ENCODE measurements at regions not wholly inside any gene's neighbourhood (a gene's known extent, or its start where the extent isn't known, plus 50 kb on each side); places are given as distances from the start of the nearest gene placed in this dataset.

GRCh38 chr18:65329010-65329409 lies 421.8 kb upstream of the CDH7 start:
- Histone ChIP-seq H3K36me3 (ENCODE audit: insufficient read depth, insufficient read length, low read length) (no peaks in the 10 kb centered on the region), H3K9me3 (ENCODE audit: insufficient read depth, low read length) (no peaks in the 10 kb centered on the region), H3K9ac (ENCODE audit: insufficient read length, low read depth) (no peak overlapping the region), H3K27me3 (ENCODE audit: insufficient read depth, insufficient read length) (no peaks in the 10 kb centered on the region), H3K4me3 (ENCODE audit: insufficient read length, low read depth) (no peak overlapping the region), H3K4me1 (ENCODE audit: insufficient read depth, insufficient read length) (no peaks in the 10 kb centered on the region)
- TF ChIP-seq YY1 (IDR thresholded peaks at IDR 0.05; ENCODE audit: insufficient read depth, insufficient read length) (no peak), SUZ12 (IDR thresholded peaks at IDR 0.05; ENCODE audit: extremely low read depth, insufficient read depth, insufficient read length) (no peak), ZNF274 (IDR thresholded peaks at IDR 0.05; ENCODE audit: low read depth, low read length) (no peak)
- DNase-seq (ENCODE audit: low read depth, low spot score): no peak

GRCh38 chr18:65326805-65327204 lies 424.0 kb upstream of the CDH7 start:
- no peaks in the 10 kb centered on the region for H3K36me3 ChIP-seq (ENCODE audit: insufficient read depth, insufficient read length, low read length)
- no peak for DNase-seq (ENCODE audit: low read depth, low spot score)

GRCh38 chr18:65322895-65323294 lies 427.9 kb upstream of the CDH7 start:
- TF ChIP-seq ZNF274 (IDR thresholded peaks at IDR 0.05; ENCODE audit: low read depth, low read length) (no peak), SUZ12 (IDR thresholded peaks at IDR 0.05; ENCODE audit: extremely low read depth, insufficient read depth, insufficient read length) (no peak), YY1 (IDR thresholded peaks at IDR 0.05; ENCODE audit: insufficient read depth, insufficient read length) (no peak)
- no peaks in the 10 kb centered on the region for H3K36me3 ChIP-seq (ENCODE audit: insufficient read depth, insufficient read length, low read length)
- H3K4me3 ChIP-seq (ENCODE audit: insufficient read length, low read depth): no peak overlapping the region
- H3K4me1 ChIP-seq (ENCODE audit: insufficient read depth, insufficient read length): no peaks in the 10 kb centered on the region
- no peaks in the 10 kb centered on the region for H3K27me3 ChIP-seq (ENCODE audit: insufficient read depth, insufficient read length)
- no peak overlapping the region for H3K9ac ChIP-seq (ENCODE audit: insufficient read length, low read depth)
- no peak for DNase-seq (ENCODE audit: low read depth, low spot score)
- no peaks in the 10 kb centered on the region for H3K9me3 ChIP-seq (ENCODE audit: insufficient read depth, low read length)

More at GRCh38 chr18:65326805-65327204, 424.0 kb upstream of the CDH7 start:
- H3K4me3 ChIP-seq (ENCODE audit: insufficient read length, low read depth): no peak overlapping the region
- TF ChIP-seq YY1 (IDR thresholded peaks at IDR 0.05; ENCODE audit: insufficient read depth, insufficient read length) (no peak), SUZ12 (IDR thresholded peaks at IDR 0.05; ENCODE audit: extremely low read depth, insufficient read depth, insufficient read length) (no peak), ZNF274 (IDR thresholded peaks at IDR 0.05; ENCODE audit: low read depth, low read length) (no peak)
- no peaks in the 10 kb centered on the region for H3K4me1 ChIP-seq (ENCODE audit: insufficient read depth, insufficient read length)
- no peaks in the 10 kb centered on the region for H3K9me3 ChIP-seq (ENCODE audit: insufficient read depth, low read length)
- no peaks in the 10 kb centered on the region for H3K27me3 ChIP-seq (ENCODE audit: insufficient read depth, insufficient read length)
- no peak overlapping the region for H3K9ac ChIP-seq (ENCODE audit: insufficient read length, low read depth)

GRCh38 chr18:65298422-65298821 lies 452.4 kb upstream of the CDH7 start:
- DNase-seq (ENCODE audit: low read depth, low spot score): no peak
- H3K36me3 ChIP-seq (ENCODE audit: insufficient read depth, insufficient read length, low read length): no peaks in the 10 kb centered on the region
- no peak overlapping the region for H3K9ac ChIP-seq (ENCODE audit: insufficient read length, low read depth)
- no peaks in the 10 kb centered on the region for H3K27me3 ChIP-seq (ENCODE audit: insufficient read depth, insufficient read length)
- H3K9me3 ChIP-seq (ENCODE audit: insufficient read depth, low read length): no peaks in the 10 kb centered on the region
- no peaks in the 10 kb centered on the region for H3K4me1 ChIP-seq (ENCODE audit: insufficient read depth, insufficient read length)
- no peak overlapping the region for H3K4me3 ChIP-seq (ENCODE audit: insufficient read length, low read depth)
- TF ChIP-seq ZNF274 (IDR thresholded peaks at IDR 0.05; ENCODE audit: low read depth, low read length): no peak
- no peak for TF ChIP-seq SUZ12 (IDR thresholded peaks at IDR 0.05; ENCODE audit: extremely low read depth, insufficient read depth, insufficient read length)
- no peak for TF ChIP-seq YY1 (IDR thresholded peaks at IDR 0.05; ENCODE audit: insufficient read depth, insufficient read length)

- H3K27me3 ChIP-seq (ENCODE audit: insufficient read depth, insufficient read length): no peaks in the 10 kb centered on the region
- no peaks in the 10 kb centered on the region for H3K36me3 ChIP-seq (ENCODE audit: insufficient read depth, insufficient read length, low read length)
- no peaks in the 10 kb centered on the region for H3K9me3 ChIP-seq (ENCODE audit: insufficient read depth, low read length)
- no peak for TF ChIP-seq YY1 (IDR thresholded peaks at IDR 0.05; ENCODE audit: insufficient read depth, insufficient read length)
- no peak for TF ChIP-seq ZNF274 (IDR thresholded peaks at IDR 0.05; ENCODE audit: low read depth, low read length)
- TF ChIP-seq SUZ12 (IDR thresholded peaks at IDR 0.05; ENCODE audit: extremely low read depth, insufficient read depth, insufficient read length): no peak
- no peak overlapping the region for H3K4me3 ChIP-seq (ENCODE audit: insufficient read length, low read depth)
- no peaks in the 10 kb centered on the region for H3K4me1 ChIP-seq (ENCODE audit: insufficient read depth, insufficient read length)
- DNase-seq (ENCODE audit: low read depth, low spot score): no peak
- H3K9ac ChIP-seq (ENCODE audit: insufficient read length, low read depth): no peak overlapping the region
Measured at GRCh38 chr18:65288908-65289307, 461.9 kb upstream of the CDH7 start.

GRCh38 chr18:65287652-65288051 lies 463.2 kb upstream of the CDH7 start:
- H3K4me3 ChIP-seq (ENCODE audit: insufficient read length, low read depth): no peak overlapping the region
- no peaks in the 10 kb centered on the region for H3K36me3 ChIP-seq (ENCODE audit: insufficient read depth, insufficient read length, low read length)
- no peaks in the 10 kb centered on the region for H3K4me1 ChIP-seq (ENCODE audit: insufficient read depth, insufficient read length)
- no peak overlapping the region for H3K9ac ChIP-seq (ENCODE audit: insufficient read length, low read depth)
- no peaks in the 10 kb centered on the region for H3K27me3 ChIP-seq (ENCODE audit: insufficient read depth, insufficient read length)
- TF ChIP-seq SUZ12 (IDR thresholded peaks at IDR 0.05; ENCODE audit: extremely low read depth, insufficient read depth, insufficient read length) (no peak), ZNF274 (IDR thresholded peaks at IDR 0.05; ENCODE audit: low read depth, low read length) (no peak), YY1 (IDR thresholded peaks at IDR 0.05; ENCODE audit: insufficient read depth, insufficient read length) (no peak)
- no peak for DNase-seq (ENCODE audit: low read depth, low spot score)
- H3K9me3 ChIP-seq (ENCODE audit: insufficient read depth, low read length): no peaks in the 10 kb centered on the region

- Histone ChIP-seq H3K27me3 (ENCODE audit: insufficient read depth, insufficient read length) (no peaks in the 10 kb centered on the region), H3K4me3 (ENCODE audit: insufficient read length, low read depth) (no peak overlapping the region)
Measured at GRCh38 chr18:65282096-65282495, 468.7 kb upstream of the CDH7 start.

More at GRCh38 chr18:65282096-65282495, 468.7 kb upstream of the CDH7 start:
- no peak for DNase-seq (ENCODE audit: low read depth, low spot score)
- TF ChIP-seq ZNF274 (IDR thresholded peaks at IDR 0.05; ENCODE audit: low read depth, low read length) (no peak), YY1 (IDR thresholded peaks at IDR 0.05; ENCODE audit: insufficient read depth, insufficient read length) (no peak), SUZ12 (IDR thresholded peaks at IDR 0.05; ENCODE audit: extremely low read depth, insufficient read depth, insufficient read length) (no peak)
- no peaks in the 10 kb centered on the region; the same call in 1 of the 2 replicates for H3K9me3 ChIP-seq (ENCODE audit: insufficient read depth, low read length)
- H3K9ac ChIP-seq (ENCODE audit: insufficient read length, low read depth): no peak overlapping the region
- H3K36me3 ChIP-seq (ENCODE audit: insufficient read depth, insufficient read length, low read length): no peaks in the 10 kb centered on the region
- H3K4me1 ChIP-seq (ENCODE audit: insufficient read depth, insufficient read length): no peaks in the 10 kb centered on the region
